Activated CD4-positive, alpha-beta T cell treated with anti-CD3 and anti-CD28 coated beads, Interleukin-2, amount 50 U/mL, for 24 hours (primary cell): ENCODE measurements at regions not wholly inside any gene's neighbourhood (a gene's known extent, or its start where the extent isn't known, plus 50 kb on each side); places are given as distances from the start of the nearest gene placed in this dataset.
"Not testable (repeated sequence)": the region's sequence is repeated elsewhere in the genome, so short reads cannot be mapped to it uniquely, and the experiment has no call there.

Experiments
- DNase-seq, 2 donors: peaks; one replicate each; pipeline ENCODE4 v3.0.0-alpha.2; 2020; ENCODE audit warnings: low read depth in 1 of 2, low spot score in 1 of 2

- DNase-seq, result no peak
Observed at GRCh38 chr2:22444281-22444680, 940.7 kb upstream of the KLHL29 start.

- DNase-seq, result no peak
Observed at GRCh38 chr2:22449696-22450095, 935.3 kb upstream of the KLHL29 start.

GRCh38 chr2:22450831-22451230 lies 934.1 kb upstream of the KLHL29 start:
- DNase-seq, result no peak

GRCh38 chr2:22454826-22455485 lies 930.0 kb upstream of the KLHL29 start:
- DNase-seq, result no peak

- DNase-seq, result no peak
Observed at GRCh38 chr2:22458440-22458839, 926.5 kb upstream of the KLHL29 start.

GRCh38 chr2:22475103-22475502 lies 909.9 kb upstream of the KLHL29 start:
- DNase-seq, result not testable (repeated sequence)

GRCh38 chr2:22478329-22478728 lies 906.6 kb upstream of the KLHL29 start:
- DNase-seq, result no peak

GRCh38 chr2:22481486-22482259 lies 903.3 kb upstream of the KLHL29 start:
- DNase-seq, result no peak

GRCh38 chr2:22483036-22483435 lies 901.9 kb upstream of the KLHL29 start:
- no peak for DNase-seq

GRCh38 chr2:22485486-22485885 lies 899.5 kb upstream of the KLHL29 start:
- DNase-seq, result no peak

GRCh38 chr2:22486343-22486742 lies 898.6 kb upstream of the KLHL29 start:
- no peak for DNase-seq

GRCh38 chr2:22487036-22487435 lies 897.9 kb upstream of the KLHL29 start:
- no peak for DNase-seq

GRCh38 chr2:22487541-22487940 lies 897.4 kb upstream of the KLHL29 start:
- no peak for DNase-seq

- DNase-seq, result no peak
Observed at GRCh38 chr2:22491442-22491841, 893.5 kb upstream of the KLHL29 start.

GRCh38 chr2:22494156-22494555 lies 890.8 kb upstream of the KLHL29 start:
- DNase-seq, result no peak

- no peak for DNase-seq
Observed at GRCh38 chr2:22497064-22497463, 887.9 kb upstream of the KLHL29 start.

GRCh38 chr2:22497789-22498188 lies 887.2 kb upstream of the KLHL29 start:
- no peak for DNase-seq

- DNase-seq, result no peak
Observed at GRCh38 chr2:22499082-22499839, 885.7 kb upstream of the KLHL29 start.

GRCh38 chr2:22500555-22500935 lies 884.4 kb upstream of the KLHL29 start:
- DNase-seq, result no peak

- DNase-seq, result no peak
Observed at GRCh38 chr2:22501851-22502250, 883.1 kb upstream of the KLHL29 start.

- no peak for DNase-seq
Observed at GRCh38 chr2:22513563-22513962, 871.4 kb upstream of the KLHL29 start.

- no peak for DNase-seq
Observed at GRCh38 chr2:22517141-22517540, 867.8 kb upstream of the KLHL29 start.
